ENCODE measurements at regions not wholly inside any gene's neighbourhood (a gene's known extent, or its start where the extent isn't known, plus 50 kb on each side); places are given as distances from the start of the nearest gene placed in this dataset.

DNA sequence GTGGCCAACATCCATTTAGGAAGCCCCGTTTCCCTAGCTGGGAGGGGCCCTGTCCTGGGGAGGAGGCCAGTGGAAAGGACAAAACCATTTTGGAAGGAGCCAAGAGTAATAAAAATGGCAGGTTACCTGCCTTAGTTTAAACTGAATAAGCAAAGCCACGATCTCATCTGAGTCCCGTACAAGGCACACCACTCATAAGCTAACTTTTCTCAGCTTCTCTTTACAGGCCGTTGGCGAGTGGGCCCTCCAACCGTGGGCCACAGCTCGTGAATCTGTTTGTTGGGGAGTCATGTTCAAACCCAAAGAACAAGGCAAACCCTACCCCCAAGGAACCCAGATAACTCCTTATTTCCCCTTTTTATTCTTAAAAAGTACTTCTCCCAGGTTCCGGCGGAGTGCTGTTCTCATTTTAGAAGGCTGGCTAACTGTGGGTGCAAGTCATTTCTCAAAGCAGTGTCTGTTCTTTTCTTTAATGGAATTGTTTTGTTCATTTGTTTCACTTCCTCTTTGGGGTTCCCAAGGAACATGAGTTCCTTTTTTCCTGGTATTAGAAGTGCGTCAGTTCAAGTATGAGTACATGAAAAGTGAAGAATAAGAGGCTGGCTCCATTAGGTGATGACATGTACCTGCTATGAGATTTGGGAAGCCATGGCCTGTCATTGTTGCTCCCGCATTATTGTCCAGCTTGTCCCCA, 89.0 kb downstream of the PSMG1 start:
- H3K27me3 Mint-ChIP-seq (ENCODE audit: low read depth), result no peaks in the 10 kb centered on the region
- H3K27ac Mint-ChIP-seq (ENCODE audit: unreplicated experiment), result no peak overlapping the region
- no peaks in the 10 kb centered on the region for H3K9me3 Mint-ChIP-seq (ENCODE audit: low read depth)
- no peak overlapping the region for H3K4me3 Mint-ChIP-seq (ENCODE audit: unreplicated experiment)
- no peak for TF ChIP-seq CTCF (IDR thresholded peaks at IDR 0.05)
- H3K4me1 Mint-ChIP-seq (ENCODE audit: low read depth), result peaks cover 9% of the 10 kb centered on the region
- DNase-seq (ENCODE audit: low spot score), result no peak
- H3K36me3 Mint-ChIP-seq (ENCODE audit: low read depth), result peaks cover 1% of the 10 kb centered on the region

GRCh38 chr21:39093526-39093925, 89.7 kb downstream of the PSMG1 start:
- H3K9me3 Mint-ChIP-seq (ENCODE audit: low read depth), result no peaks in the 10 kb centered on the region
- H3K36me3 Mint-ChIP-seq (ENCODE audit: low read depth), result peaks cover 1% of the 10 kb centered on the region
- TF ChIP-seq CTCF (IDR thresholded peaks at IDR 0.05), result no peak
- peaks cover 16% of the 10 kb centered on the region for H3K4me1 Mint-ChIP-seq (ENCODE audit: low read depth)
- no peaks in the 10 kb centered on the region for H3K27me3 Mint-ChIP-seq (ENCODE audit: low read depth)
- no peak overlapping the region for H3K27ac Mint-ChIP-seq (ENCODE audit: unreplicated experiment)
- H3K4me3 Mint-ChIP-seq (ENCODE audit: unreplicated experiment), result no peak overlapping the region
- DNase-seq (ENCODE audit: low spot score), result no peak

DNA sequence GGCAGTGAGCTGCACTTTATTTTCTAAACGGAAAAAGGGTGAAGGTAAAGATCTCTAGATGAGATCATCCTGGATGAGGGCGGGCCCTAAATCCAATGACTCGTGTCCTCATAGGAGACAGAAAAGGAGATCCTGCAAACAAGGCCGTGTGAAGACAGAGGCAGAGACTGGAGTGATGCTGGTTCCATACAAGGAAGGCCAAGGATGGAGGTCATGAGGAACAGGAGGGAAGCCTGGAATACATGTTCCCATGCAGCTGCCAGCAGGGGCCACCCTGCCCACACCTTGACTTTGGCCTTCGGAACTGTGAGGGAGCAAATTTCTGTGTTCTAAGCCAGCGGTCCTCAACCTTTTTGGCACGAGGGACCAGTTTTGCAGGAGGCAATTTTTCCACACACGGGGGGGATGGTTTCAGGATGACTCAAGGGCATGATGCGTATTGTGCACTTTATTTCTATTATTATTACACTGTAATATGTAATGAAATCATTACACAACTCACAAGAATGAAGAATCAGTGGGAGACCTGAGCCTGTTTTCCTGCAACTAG, 94.3 kb downstream of the PSMG1 start:
- peak overlapping the region; percentile 46 for H3K27ac Mint-ChIP-seq (ENCODE audit: unreplicated experiment)

DNA sequence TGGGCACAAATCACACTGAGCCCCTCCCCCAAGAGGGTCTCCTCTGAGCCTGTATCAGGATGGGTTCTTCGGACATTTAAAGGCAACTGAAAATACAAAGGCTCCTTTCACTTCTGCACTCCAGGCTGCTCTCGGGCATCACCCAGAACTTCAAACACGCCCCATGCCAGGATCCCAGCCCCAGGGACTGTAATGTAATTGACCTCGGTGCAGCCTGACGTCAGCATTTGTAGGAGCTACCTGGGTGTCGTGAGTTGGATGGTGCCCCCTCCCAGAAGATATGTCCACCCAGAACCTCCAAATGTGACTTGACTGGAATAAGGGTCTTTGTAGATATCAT, 95.2 kb downstream of the PSMG1 start:
- TF ChIP-seq CTCF (IDR thresholded peaks at IDR 0.05), result no peak
- Mint-ChIP-seq H3K4me3 (ENCODE audit: unreplicated experiment) (peak overlapping the region; percentile 47), H3K36me3 (ENCODE audit: low read depth) (no peaks in the 10 kb centered on the region), H3K27ac (ENCODE audit: unreplicated experiment) (peak overlapping the region; percentile 59), H3K27me3 (ENCODE audit: low read depth) (peaks cover 3% of the 10 kb centered on the region), H3K4me1 (ENCODE audit: low read depth) (peaks cover 26% of the 10 kb centered on the region), H3K9me3 (ENCODE audit: low read depth) (no peaks in the 10 kb centered on the region)
- no peak for DNase-seq (ENCODE audit: low spot score)

More for the DNA sequence above, 94.3 kb downstream of the PSMG1 start:
- Mint-ChIP-seq H3K4me3 (ENCODE audit: unreplicated experiment) (no peak overlapping the region), H3K9me3 (ENCODE audit: low read depth) (no peaks in the 10 kb centered on the region), H3K27me3 (ENCODE audit: low read depth) (no peaks in the 10 kb centered on the region), H3K4me1 (ENCODE audit: low read depth) (peaks cover 26% of the 10 kb centered on the region), H3K36me3 (ENCODE audit: low read depth) (no peaks in the 10 kb centered on the region)
- no peak for DNase-seq (ENCODE audit: low spot score)
- TF ChIP-seq CTCF (IDR thresholded peaks at IDR 0.05), result peak; percentile 36

GRCh38 chr21:39087238-39088030, 95.8 kb downstream of the PSMG1 start:
- Mint-ChIP-seq H3K27ac (ENCODE audit: unreplicated experiment) (peak overlapping the region; percentile 59), H3K36me3 (ENCODE audit: low read depth) (no peaks in the 10 kb centered on the region), H3K9me3 (ENCODE audit: low read depth) (no peaks in the 10 kb centered on the region), H3K4me3 (ENCODE audit: unreplicated experiment) (peak overlapping the region; percentile 47), H3K27me3 (ENCODE audit: low read depth) (peaks cover 6% of the 10 kb centered on the region), H3K4me1 (ENCODE audit: low read depth) (peaks cover 26% of the 10 kb centered on the region)
- DNase-seq (ENCODE audit: low spot score), result no peak
- no peak for TF ChIP-seq CTCF (IDR thresholded peaks at IDR 0.05)
